GM21447 (cell line): ENCODE measurements at regions not wholly inside any gene's neighbourhood (a gene's known extent, or its start where the extent isn't known, plus 50 kb on each side); places are given as distances from the start of the nearest gene placed in this dataset.
"Not testable (repeated sequence)": the region's sequence is repeated elsewhere in the genome, so short reads cannot be mapped to it uniquely, and the experiment has no call there.

ENCODE experiments used
- ATAC-seq: cut with Tn5 transposase; IDR thresholded peaks from one replicate; pipeline ENCODE4 v1.9.1; 2021; ENCODE audit not compliant: unreplicated experiment

GRCh38 chr14:71753126-71753830 lies 179.0 kb upstream of the RGS6 start:
- ATAC-seq = no peak

DNA sequence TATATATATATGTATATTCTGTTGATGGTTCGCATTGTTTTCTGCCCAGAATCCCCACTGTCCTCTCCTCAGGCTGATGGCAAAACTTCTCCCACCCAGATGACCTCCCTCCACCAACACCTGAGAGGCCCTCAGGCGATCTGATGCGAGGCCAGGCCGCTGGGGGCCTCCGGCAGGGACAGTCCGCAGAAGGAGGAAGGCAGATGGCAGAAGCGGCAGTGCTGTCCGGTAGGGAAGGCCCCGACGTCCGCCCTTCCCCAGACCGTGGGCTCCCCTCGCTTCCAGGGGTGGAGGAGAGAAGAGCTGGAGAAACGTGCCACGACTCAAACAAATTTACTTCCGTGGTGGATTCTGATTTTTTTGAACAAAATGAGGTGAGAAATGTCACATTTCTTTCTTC lies 178.3 kb upstream of the RGS6 start:
- ATAC-seq = no peak

DNA sequence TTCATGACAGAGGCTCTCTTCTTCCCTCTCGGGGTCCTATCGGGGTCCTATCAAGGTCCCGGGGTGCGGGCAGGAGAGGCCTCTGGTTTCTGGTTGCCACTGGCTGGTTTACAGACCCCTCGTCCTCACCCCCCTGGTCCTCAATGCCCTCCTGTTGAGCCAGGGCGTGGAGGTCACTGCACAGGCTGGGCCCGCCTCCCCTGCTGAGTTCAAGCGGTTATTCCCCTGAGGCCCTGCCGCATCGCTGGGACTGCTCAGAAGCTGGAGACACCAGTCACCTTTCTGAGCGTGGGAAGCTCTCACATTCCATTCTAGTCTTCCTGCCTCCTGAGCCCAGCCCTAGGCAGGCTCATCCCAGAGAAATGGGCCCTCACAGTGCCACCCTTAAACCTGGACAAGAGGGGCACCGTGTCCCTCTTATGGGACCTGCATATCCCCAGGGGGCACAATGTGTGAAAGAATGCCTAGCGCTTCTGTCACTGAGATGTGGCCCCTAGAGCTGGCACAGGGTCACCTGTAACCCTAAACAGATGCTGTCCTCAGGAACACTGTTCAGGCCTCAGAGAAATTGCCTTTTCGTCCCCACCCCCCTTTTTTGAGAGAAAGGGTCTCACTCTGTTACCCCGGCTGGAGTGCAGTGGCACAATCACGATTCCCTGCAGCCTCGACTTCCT lies 177.7 kb upstream of the RGS6 start:
- ATAC-seq = no peak

GRCh38 chr14:71758229-71758951 lies 173.8 kb upstream of the RGS6 start:
- ATAC-seq = no peak

- no peak for ATAC-seq
Observed at GRCh38 chr14:71762575-71762974, 169.7 kb upstream of the RGS6 start.

DNA sequence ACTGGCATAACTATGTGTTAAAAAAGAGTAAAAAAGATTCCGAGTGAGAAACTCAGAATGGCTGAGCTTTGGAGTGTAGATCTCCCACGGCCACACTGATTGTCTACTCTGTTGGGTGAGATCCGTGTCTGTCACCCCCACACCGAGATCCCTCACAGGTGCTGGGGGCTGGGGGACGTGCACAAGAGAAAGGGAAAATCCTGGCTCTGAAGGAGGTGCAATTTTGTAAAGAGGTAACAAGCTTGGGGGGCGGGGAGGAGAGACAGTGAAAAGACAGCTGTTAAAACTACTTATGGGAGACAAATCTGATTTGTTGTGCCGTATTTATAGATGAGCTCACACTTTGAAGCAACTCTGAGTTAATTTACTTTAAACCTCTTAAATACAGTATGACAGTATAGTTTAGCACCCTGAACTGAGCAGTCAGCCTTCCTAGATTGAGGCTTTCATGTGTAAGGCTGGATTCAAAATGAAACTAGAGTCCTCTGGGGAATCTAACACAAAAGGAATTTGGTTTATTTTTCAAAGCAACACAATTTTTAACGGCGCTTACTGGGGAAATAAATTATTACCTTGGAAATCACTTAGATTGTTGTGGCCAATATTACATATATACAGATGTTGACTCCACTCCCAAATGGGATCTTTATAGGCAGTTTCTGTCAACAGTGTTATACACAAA lies 167.4 kb upstream of the RGS6 start:
- ATAC-seq = no peak

DNA sequence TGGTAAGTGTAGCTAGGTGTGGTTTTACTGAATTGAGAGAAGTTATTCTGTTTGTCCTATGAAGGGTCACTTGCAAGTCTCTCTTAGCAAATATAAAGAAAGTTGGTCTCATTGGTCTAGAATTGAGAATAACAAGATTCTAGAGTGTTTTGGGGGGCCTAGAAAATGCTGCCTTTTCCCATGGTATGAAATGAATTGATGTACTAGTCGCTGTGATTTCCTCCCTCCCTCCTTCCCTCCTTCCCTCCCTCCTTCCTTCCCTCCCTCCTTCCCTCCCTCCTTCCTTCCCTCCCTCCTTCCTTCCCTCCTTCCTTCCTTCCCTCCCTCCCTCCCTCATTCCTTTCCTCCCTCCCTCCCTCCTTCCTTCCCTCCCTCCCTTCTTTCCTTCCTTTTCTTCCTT lies 166.7 kb upstream of the RGS6 start:
- ATAC-seq = no peak

DNA sequence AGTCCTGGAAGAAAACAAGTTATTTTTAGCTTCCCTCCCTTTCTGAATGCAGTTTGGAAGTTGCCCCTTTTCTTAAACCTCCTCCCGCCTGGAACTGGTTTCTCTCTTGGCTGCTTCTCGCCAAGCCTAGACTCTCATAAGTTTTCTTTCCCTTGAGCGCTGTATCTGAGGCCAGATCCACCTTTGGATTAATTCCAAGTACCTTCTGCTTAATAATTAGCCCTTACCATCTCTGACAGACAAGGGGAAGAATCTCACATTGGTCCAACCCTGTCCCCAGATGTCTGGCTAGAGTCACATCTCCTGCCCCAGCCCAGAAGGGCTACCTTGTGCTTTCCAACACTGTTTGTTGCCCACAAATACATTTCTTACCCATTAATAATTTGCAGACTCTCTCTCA lies 161.8 kb upstream of the RGS6 start:
- no peak for ATAC-seq

DNA sequence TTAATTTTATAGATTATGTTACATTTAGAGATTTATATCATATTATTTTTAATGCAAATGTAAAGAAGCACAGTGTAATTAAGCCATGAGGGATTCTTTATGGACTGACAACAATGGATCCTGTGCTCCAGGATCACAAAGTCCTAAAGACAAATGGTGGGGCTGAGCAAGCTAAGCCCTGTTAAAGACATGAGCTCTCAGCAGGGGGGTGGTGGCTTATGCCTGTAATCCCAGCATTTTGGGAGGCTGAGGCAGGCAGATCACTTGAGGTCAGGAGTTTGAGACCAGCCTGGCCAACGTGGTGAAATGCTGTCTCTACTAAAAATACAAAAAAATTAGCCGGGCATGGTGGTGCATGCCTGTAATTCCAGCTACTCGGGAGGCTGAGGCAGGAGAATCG lies 160.8 kb upstream of the RGS6 start:
- not testable (repeated sequence) for ATAC-seq

DNA sequence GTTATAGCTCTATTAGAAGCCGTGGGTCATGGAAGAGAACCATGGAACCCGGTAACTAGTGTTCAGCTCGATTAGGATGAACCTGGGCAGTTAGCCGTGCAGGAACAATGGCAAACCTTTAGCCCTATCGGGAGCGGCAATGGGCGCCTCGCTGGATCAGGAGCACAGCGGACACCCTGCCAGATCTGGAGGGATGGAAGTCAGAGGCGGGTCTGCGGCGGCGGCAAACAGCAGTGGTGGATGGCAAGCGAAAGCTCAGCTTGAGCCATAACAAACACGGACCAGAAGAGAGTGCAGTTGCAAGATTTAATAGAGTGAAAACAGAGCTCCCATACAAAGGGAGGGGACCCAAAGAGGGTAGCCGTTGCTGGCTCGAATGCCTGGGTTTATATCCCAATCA lies 160.2 kb upstream of the RGS6 start:
- ATAC-seq = not testable (repeated sequence)

DNA sequence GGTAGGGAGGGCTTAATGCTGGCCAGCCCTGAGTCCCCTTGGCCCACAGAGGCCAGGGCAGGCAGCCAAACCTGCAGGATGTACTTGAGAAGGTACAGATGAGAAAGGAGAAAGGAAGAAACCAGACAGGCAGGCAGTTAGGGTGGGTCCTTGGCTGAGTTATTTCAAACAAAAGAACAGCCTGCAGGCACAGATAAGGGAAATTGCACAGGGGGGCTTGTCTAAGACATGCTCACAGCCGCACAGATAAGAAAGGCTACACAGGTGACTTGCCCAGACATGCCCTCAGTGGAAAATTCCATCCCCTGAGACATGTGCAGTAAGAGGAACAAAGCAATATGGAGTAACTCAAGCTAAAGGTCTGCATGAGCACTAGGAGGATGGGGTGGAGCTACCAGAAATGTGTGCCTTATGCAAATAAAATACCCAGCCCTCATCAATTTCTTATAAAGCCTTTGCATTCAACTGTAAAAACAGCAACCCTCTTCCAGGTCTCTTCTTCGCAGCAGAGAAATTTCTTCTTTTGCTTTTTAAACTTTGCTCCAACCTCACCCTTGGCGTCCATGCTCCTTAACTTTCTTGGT lies 158.2 kb upstream of the RGS6 start:
- no peak for ATAC-seq

DNA sequence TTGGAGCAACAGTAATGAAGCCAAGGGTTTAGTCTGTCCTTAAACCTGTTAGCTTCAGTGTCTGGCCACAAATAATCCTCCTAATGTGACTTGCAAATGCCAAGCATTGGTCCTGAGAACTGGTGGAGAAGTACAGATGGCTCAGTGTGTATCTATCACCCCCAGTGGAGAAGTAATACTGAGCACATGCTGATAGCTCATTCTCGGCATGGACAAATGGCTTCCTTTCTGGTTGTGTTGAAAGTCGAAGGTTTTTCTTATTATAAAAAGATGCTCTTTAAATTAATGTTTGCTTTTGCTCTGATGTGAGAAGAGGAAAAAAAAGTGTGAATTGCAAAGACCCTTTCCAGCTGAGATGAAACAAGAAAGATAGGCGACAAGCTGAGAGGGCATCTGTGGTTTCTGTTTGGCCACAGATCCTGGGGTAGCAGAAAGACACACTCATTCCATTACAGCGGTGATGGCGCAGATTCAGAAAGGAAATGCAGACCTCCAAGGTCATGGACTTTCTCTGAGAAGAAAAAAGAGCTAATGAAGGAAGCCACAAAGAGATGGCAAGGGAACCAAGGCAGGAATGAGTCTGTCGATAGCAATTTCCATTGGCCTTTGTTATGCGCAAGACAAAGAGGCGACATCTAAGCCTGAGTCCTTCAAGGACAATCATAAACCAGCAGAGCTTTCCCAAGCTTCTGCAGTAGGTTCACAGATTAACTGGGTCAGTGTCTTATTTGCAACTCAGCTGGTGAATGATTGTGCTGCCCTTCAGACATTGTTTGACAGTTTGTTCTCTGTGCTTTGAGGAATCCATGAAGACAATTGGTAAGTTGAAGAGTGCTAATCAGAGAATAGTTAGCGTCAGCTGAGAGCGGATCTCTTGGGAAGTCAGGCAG lies 155.5 kb upstream of the RGS6 start:
- no peak for ATAC-seq

GRCh38 chr14:71780075-71780474 lies 152.2 kb upstream of the RGS6 start:
- ATAC-seq = no peak

GRCh38 chr14:71780822-71781221 lies 151.4 kb upstream of the RGS6 start:
- ATAC-seq = no peak

DNA sequence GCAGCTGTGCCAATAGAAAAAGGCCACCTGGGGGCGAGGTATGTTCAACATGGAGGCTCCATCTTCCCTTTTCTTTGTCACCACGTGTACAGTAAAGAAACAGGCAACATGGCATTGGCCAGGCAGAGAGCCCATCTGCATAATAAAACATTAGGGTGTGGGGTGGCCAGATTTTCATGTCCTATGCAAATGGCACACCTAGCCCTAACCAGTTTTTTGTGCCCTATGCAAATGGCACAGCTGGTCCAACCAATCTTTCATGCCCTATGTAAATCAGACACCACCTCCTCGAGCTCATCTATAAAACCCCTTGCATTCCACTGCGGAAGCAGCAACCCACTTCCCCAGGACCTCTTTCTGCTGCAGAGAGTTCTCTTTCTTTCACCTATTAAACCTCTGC lies 149.1 kb upstream of the RGS6 start:
- ATAC-seq = no peak

- no peak for ATAC-seq
Observed at GRCh38 chr14:71783786-71784185, 148.4 kb upstream of the RGS6 start.

- no peak for ATAC-seq
Observed at GRCh38 chr14:71789005-71789404, 143.2 kb upstream of the RGS6 start.

DNA sequence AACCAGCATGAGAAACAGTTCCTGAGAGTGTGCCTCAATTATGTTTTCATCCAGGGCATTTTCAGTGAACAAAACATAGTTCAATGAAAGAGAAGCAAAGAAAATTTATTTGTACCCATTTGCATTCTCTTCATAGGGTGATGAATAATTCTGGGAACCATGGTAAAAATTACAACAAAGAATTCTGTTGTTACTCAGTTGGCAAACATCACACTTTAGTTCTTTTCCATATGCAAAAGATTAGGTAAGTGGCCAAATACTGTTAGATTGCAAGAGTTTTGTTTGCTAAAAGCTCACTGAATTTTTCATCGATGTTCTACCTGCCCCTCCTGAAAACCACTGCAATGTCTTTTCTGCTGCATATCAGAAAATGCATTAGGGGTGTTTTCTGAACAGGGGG lies 132.4 kb upstream of the RGS6 start:
- no peak for ATAC-seq

GRCh38 chr14:71800878-71801277 lies 131.4 kb upstream of the RGS6 start:
- no peak for ATAC-seq

DNA sequence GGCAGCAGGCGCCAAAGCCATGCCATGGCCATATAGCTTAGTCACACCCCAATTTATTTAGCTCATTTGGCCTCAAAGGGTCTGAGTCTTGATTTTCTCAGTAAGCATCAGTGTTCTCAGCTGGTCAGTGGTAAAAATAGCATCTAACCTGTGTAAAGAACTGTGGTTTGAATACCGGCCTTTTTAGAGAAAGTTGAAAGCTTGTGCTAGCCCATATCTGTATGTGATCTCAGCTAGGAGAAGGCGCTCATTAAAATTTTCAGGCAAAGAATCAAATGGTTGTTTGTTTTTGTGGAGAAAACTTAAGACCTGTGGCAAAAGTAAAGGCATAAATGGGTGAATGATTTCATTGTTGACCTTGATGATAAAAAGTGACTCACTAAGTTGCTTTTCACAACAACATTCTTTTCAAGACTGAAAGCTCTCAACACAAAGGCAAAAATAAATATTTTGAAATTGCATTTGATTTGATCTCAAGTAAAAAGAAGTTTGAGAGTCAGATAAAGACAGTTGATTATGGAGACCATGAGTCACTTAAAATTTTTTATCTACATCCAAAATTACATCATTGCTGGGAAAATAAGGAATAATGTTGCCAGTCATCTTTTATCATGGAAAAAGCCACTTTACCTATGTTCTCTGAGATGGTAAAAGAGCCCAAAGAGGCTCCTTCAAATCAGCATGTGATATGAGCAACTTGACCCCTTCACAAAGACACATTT lies 128.5 kb upstream of the RGS6 start:
- ATAC-seq = no peak
